ENCODE measurements at regions not wholly inside any gene's neighbourhood (a gene's known extent, or its start where the extent isn't known, plus 50 kb on each side); places are given as distances from the start of the nearest gene placed in this dataset.

GRCh38 chr6:85917522-85917921, 274.8 kb upstream of the SYNCRIP start:
- no peak for TF ChIP-seq FOXM1 (IDR thresholded peaks at IDR 0.05; ENCODE audit: borderline replicate concordance)
- TF ChIP-seq FOXK2 (IDR thresholded peaks at IDR 0.05), result no peak
- no peak for TF ChIP-seq SP1 (IDR thresholded peaks at IDR 0.05)
- no peak for TF ChIP-seq CTBP1 (IDR thresholded peaks at IDR 0.05; ENCODE audit: borderline replicate concordance)
- no peak for TF ChIP-seq NFRKB (IDR thresholded peaks at IDR 0.05)
- no peak for TF ChIP-seq BHLHE40 (IDR thresholded peaks at IDR 0.05; ENCODE audit: borderline replicate concordance)
- no peak for TF ChIP-seq ARNT (IDR thresholded peaks at IDR 0.05)
- no peak for TF ChIP-seq TARDBP (IDR thresholded peaks at IDR 0.05)
- no peak for TF ChIP-seq L3MBTL2 (conservative IDR thresholded peaks at IDR 0.05)
- TF ChIP-seq ELF4 (IDR thresholded peaks at IDR 0.05), result no peak
- no peak for TF ChIP-seq HDGF (IDR thresholded peaks at IDR 0.05; ENCODE audit: borderline replicate concordance)
- no peak for TF ChIP-seq PKNOX1 (IDR thresholded peaks at IDR 0.05)
- no peak for TF ChIP-seq LEF1 (IDR thresholded peaks at IDR 0.05; ENCODE audit: borderline replicate concordance)
- TF ChIP-seq ZNF384 (IDR thresholded peaks at IDR 0.05), result no peak

All from HEK293T (cell line).